GM12878 (cell line): ENCODE measurements at regions not wholly inside any gene's neighbourhood (a gene's known extent, or its start where the extent isn't known, plus 50 kb on each side); places are given as distances from the start of the nearest gene placed in this dataset.

ENCODE experiments used
- ATAC-seq: fragments of 200-7000 bp; cut with Tn5 transposase; 3 replicates; pipeline ENCODE4 v1.9.1; 2020; ENCODE audit warnings: mild to moderate bottlenecking, moderate library complexity
- BruUV-seq: library from RNA; stranded (reverse); fragments of 400-500 nt; replicated peaks from 2 replicates; lab custom pipeline; 2021; lab: Mats Ljungman, UMichigan
- CTCF ChIA-PET: fragments of 300-600 bp; sonication (Branson Sonifier 250); formaldehyde crosslinking; extraction: SDS; loops from one replicate; lab custom pipeline; 2021; ENCODE audit warnings: inconsistent platforms; lab: Yijun Ruan, JAX
- POLR2A ChIA-PET: fragments of 350-600 bp; formaldehyde crosslinking; extraction: SDS; loops from one replicate; lab custom pipeline; 2021; ENCODE audit warnings: inconsistent platforms; lab: Charles Lee
- RAD21 ChIA-PET: fragments of 300-600 bp; sonication (Branson Sonifier 250); formaldehyde crosslinking; loops from one replicate; lab custom pipeline; 2023; ENCODE audit warnings: antibody characterized with exemption; ENCODE audit not compliant: unreplicated experiment; lab: Charles Lee
- SMC1A ChIA-PET: fragments of 300-600 bp; sonication (Branson Sonifier 250); formaldehyde crosslinking; loops from one replicate; lab custom pipeline; 2023; ENCODE audit not compliant: unreplicated experiment, uncharacterized antibody; lab: Charles Lee
- DNase-seq: peaks from one replicate; pipeline ENCODE4 v3.0.0-alpha.2; 2011; ENCODE audit warnings: low read depth, low spot score
- FAIRE-seq: peaks from 3 replicates; lab custom pipeline; 2011; peaks lifted over from hg19 to GRCh38; lab: Jason Lieb, UNC
- H2AFZ ChIP-seq: 2 replicates; pipeline ENCODE4 v1.6.0; 2011; ENCODE audit warnings: low read depth, low read length, control low read depth; ENCODE audit not compliant: control insufficient read depth
- H3K27ac ChIP-seq: 2 replicates; pipeline ENCODE4 v1.5.1; 2011; ENCODE audit warnings: control low read depth; ENCODE audit not compliant: control insufficient read depth, insufficient read depth
- H3K27me3 ChIP-seq, 2 experiments: replicated peaks in 1 of 2; 2 replicates each; pipeline versions ENCODE4 v1.6.0 to v1.6.1; 2011; ENCODE audit warnings: low read length in 1 of 2; ENCODE audit not compliant: control insufficient read depth in 2 of 2, insufficient read depth in 2 of 2
- H3K36me3 ChIP-seq, 2 experiments: 2 replicates each; pipeline ENCODE4 v1.5.1; 2011; ENCODE audit warnings: low read length in 1 of 2; ENCODE audit not compliant: control insufficient read depth in 2 of 2, insufficient read depth in 2 of 2
- H3K4me1 ChIP-seq: 2 replicates; pipeline ENCODE4 v1.6.1; 2011; ENCODE audit warnings: mild to moderate bottlenecking, low read length, moderate library complexity, mixed read lengths; ENCODE audit not compliant: control insufficient read depth, insufficient read depth
- H3K4me2 ChIP-seq: 2 replicates; pipeline ENCODE4 v1.6.0; 2011; ENCODE audit warnings: control low read depth; ENCODE audit not compliant: control insufficient read depth, insufficient read depth
- H3K4me3 ChIP-seq: fragments of 200-600 bp; sonication (generic); 2 replicates; pipeline ENCODE4 v1.5.1; 2016
- H3K79me2 ChIP-seq: 2 replicates; pipeline ENCODE4 v1.6.0; 2011; ENCODE audit warnings: low read length; ENCODE audit not compliant: control insufficient read depth, insufficient read depth
- H3K9ac ChIP-seq: 2 replicates; pipeline ENCODE4 v1.8.0; 2011; ENCODE audit warnings: low read length, control low read depth, mixed read lengths; ENCODE audit not compliant: control insufficient read depth, insufficient read depth
- H3K9me3 ChIP-seq: replicated peaks from 3 replicates; pipeline ENCODE4 v1.5.1; 2011; ENCODE audit warnings: mild to moderate bottlenecking, low read length; ENCODE audit not compliant: control insufficient read depth, insufficient read depth
- H4K20me1 ChIP-seq: 2 replicates; pipeline ENCODE4 v1.6.0; 2011; ENCODE audit not compliant: control insufficient read depth, insufficient read depth
- IKZF1 ChIP-seq: fragments of 450-650 bp; conservative IDR thresholded peaks from 2 replicates; pipeline ENCODE4 v1.6.1; 2017; ENCODE audit warnings: antibody characterized with exemption, mild to moderate bottlenecking
- KAT2A ChIP-seq: conservative IDR thresholded peaks from 2 replicates; pipeline ENCODE4 v1.6.1; 2011; ENCODE audit warnings: low read depth, low read length; ENCODE audit not compliant: control insufficient read depth
- NFYB ChIP-seq: IDR thresholded peaks from 2 replicates; pipeline ENCODE4 v1.6.1; 2011; ENCODE audit warnings: low read depth, mild to moderate bottlenecking, low read length, improper control_type of control experiment, moderate library complexity; ENCODE audit not compliant: insufficient read depth
- PML ChIP-seq: IDR thresholded peaks from 2 replicates; pipeline ENCODE4 v1.6.1; 2012; ENCODE audit warnings: low read length, inconsistent platforms
- POLR2A ChIP-seq: IDR thresholded peaks from 2 replicates; pipeline ENCODE4 v1.6.1; 2011; ENCODE audit warnings: low read depth, mild to moderate bottlenecking, low read length
- RBBP5 ChIP-seq: fragments of 200-600 bp; sonication (generic); conservative IDR thresholded peaks from 2 replicates; pipeline ENCODE4 v1.6.1; 2016
- SMAD5 ChIP-seq: IDR thresholded peaks from 2 replicates; pipeline ENCODE4 v1.6.1; 2016; ENCODE audit warnings: antibody characterized with exemption, low read depth
- YY1 ChIP-seq: IDR thresholded peaks from 2 replicates; pipeline ENCODE4 v1.6.1; 2011; ENCODE audit warnings: low read depth, mild to moderate bottlenecking, low read length
- ZNF207 ChIP-seq: fragments of 450-650 bp; IDR thresholded peaks from 2 replicates; pipeline ENCODE4 v1.6.1; 2014; ENCODE audit warnings: antibody characterized with exemption, mild to moderate bottlenecking, borderline replicate concordance
- ZNF274 ChIP-seq: IDR thresholded peaks from one replicate; pipeline ENCODE4 v1.8.0; 2011; ENCODE audit not compliant: insufficient read length, insufficient read depth
- WGBS: methylation state at CpG from one replicate; pipeline ENCODE4 v1.1.6; 2016; ENCODE audit warnings: low lambda C conversion rate; ENCODE audit not compliant: insufficient replicate concordance, insufficient coverage; ENCODE audit errors: missing lambda C conversion rate; 5-methylcytosine and 5-hydroxymethylcytosine counted together
- in situ Hi-C: fragments of 300-500 bp; cut with MboI; formaldehyde crosslinking; loops from 9 replicates; pipeline ENCODE4 v1.14.3; 2018; ENCODE audit warnings: mixed read lengths
- intact Hi-C: fragments of 100-400 bp; cut with micrococcal nuclease; formaldehyde crosslinking; loops from one replicate; pipeline ENCODE4 v1.14.2; 2022; ENCODE audit not compliant: unreplicated experiment
- TF ChIP-seq, protein P1 (sequence below): IDR thresholded peaks from 2 replicates; pipeline ENCODE4 v1.6.1; 2011; ENCODE audit warnings: low read depth, low read length, improper control_type of control experiment, borderline replicate concordance
- TF ChIP-seq, protein P2 (sequence below): fragments of 450-650 bp; IDR thresholded peaks from 2 replicates; pipeline ENCODE4 v1.6.1; 2017; ENCODE audit warnings: mild to moderate bottlenecking
- TF ChIP-seq, protein P3 (sequence below): fragments of 450-650 bp; IDR thresholded peaks from 2 replicates; pipeline ENCODE4 v1.6.1; 2018; ENCODE audit warnings: borderline replicate concordance, mild to moderate bottlenecking; ENCODE audit not compliant: partially characterized antibody
- TF ChIP-seq, protein P4 (sequence below): fragments of 450-650 bp; IDR thresholded peaks from 2 replicates; pipeline ENCODE4 v1.6.1; 2016; ENCODE audit warnings: mild to moderate bottlenecking
- TF ChIP-seq, protein P5 (sequence below): IDR thresholded peaks from 2 replicates; pipeline ENCODE4 v1.6.1; 2011; ENCODE audit warnings: borderline replicate concordance, low read depth, mild to moderate bottlenecking, moderate library complexity, mixed read lengths, low read length; ENCODE audit not compliant: insufficient read depth; ENCODE audit errors: extremely low read length

DNA sequence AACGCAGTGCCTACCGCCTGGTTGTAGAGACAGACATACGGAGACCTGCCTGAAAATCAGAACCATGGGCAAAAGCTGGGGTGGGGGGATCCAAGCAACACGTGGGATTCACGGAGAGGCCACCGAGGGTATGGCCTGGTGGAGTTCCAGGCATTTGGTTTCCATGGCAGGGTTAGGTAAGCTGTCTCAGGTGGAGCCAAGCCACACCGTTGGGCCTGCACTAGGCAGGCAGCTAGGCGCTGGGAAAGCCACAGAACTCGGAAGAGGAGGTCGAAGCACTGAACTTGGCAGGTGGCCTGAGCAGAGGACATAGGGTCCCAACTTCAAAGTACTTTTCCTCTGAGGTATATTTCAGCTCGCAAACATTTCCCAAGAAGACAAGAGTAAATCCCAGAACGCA, 111.6 kb downstream of the ISL1 start (continued):
- no peak for TF ChIP-seq RBBP5
- TF ChIP-seq, protein P1, sequence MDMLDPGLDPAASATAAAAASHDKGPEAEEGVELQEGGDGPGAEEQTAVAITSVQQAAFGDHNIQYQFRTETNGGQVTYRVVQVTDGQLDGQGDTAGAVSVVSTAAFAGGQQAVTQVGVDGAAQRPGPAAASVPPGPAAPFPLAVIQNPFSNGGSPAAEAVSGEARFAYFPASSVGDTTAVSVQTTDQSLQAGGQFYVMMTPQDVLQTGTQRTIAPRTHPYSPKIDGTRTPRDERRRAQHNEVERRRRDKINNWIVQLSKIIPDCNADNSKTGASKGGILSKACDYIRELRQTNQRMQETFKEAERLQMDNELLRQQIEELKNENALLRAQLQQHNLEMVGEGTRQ, result no peak
- TF ChIP-seq SMAD5, result no peak

DNA sequence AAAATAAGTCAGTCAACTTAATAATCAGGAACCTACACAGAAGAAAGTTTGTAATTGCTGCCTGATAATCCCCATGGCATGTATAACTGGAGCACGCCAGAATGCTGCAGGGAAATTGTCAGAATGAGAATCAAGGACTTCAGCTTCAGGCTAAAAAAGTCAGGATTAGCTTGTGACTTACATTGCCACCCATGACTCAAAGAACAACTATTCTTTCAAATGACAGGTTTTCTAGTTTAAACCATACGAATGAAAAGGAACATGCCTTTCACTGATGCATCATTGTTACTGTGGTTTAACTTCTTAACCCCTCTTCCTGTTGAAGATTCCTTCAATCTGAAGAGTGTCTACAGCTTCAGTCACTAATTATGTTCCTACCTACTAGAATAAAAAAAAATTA, 112.4 kb downstream of the ISL1 start:
- FAIRE-seq, result no peak
- H3K27ac ChIP-seq, result no peak overlapping the region
- TF ChIP-seq IKZF1, result no peak
- TF ChIP-seq, protein P2, sequence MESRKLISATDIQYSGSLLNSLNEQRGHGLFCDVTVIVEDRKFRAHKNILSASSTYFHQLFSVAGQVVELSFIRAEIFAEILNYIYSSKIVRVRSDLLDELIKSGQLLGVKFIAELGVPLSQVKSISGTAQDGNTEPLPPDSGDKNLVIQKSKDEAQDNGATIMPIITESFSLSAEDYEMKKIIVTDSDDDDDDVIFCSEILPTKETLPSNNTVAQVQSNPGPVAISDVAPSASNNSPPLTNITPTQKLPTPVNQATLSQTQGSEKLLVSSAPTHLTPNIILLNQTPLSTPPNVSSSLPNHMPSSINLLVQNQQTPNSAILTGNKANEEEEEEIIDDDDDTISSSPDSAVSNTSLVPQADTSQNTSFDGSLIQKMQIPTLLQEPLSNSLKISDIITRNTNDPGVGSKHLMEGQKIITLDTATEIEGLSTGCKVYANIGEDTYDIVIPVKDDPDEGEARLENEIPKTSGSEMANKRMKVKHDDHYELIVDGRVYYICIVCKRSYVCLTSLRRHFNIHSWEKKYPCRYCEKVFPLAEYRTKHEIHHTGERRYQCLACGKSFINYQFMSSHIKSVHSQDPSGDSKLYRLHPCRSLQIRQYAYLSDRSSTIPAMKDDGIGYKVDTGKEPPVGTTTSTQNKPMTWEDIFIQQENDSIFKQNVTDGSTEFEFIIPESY, result no peak
- TF ChIP-seq, protein P3, sequence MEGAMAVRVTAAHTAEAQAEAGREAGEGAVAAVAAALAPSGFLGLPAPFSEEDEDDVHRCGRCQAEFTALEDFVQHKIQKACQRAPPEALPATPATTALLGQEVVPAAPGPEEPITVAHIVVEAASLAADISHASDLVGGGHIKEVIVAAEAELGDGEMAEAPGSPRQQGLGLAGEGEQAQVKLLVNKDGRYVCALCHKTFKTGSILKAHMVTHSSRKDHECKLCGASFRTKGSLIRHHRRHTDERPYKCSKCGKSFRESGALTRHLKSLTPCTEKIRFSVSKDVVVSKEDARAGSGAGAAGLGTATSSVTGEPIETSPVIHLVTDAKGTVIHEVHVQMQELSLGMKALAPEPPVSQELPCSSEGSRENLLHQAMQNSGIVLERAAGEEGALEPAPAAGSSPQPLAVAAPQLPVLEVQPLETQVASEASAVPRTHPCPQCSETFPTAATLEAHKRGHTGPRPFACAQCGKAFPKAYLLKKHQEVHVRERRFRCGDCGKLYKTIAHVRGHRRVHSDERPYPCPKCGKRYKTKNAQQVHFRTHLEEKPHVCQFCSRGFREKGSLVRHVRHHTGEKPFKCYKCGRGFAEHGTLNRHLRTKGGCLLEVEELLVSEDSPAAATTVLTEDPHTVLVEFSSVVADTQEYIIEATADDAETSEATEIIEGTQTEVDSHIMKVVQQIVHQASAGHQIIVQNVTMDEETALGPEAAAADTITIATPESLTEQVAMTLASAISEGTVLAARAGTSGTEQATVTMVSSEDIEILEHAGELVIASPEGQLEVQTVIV, result no peak
- TF ChIP-seq KAT2A, result no peak
- TF ChIP-seq, protein P4, sequence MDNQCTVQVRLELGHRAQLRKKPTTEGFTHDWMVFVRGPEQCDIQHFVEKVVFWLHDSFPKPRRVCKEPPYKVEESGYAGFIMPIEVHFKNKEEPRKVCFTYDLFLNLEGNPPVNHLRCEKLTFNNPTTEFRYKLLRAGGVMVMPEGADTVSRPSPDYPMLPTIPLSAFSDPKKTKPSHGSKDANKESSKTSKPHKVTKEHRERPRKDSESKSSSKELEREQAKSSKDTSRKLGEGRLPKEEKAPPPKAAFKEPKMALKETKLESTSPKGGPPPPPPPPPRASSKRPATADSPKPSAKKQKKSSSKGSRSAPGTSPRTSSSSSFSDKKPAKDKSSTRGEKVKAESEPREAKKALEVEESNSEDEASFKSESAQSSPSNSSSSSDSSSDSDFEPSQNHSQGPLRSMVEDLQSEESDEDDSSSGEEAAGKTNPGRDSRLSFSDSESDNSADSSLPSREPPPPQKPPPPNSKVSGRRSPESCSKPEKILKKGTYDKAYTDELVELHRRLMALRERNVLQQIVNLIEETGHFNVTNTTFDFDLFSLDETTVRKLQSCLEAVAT, result no peak
- TF ChIP-seq PML, result no peak
- no peak for TF ChIP-seq ZNF274
- no peak for TF ChIP-seq POLR2A
- TF ChIP-seq NFYB, result no peak
- TF ChIP-seq, protein P5, sequence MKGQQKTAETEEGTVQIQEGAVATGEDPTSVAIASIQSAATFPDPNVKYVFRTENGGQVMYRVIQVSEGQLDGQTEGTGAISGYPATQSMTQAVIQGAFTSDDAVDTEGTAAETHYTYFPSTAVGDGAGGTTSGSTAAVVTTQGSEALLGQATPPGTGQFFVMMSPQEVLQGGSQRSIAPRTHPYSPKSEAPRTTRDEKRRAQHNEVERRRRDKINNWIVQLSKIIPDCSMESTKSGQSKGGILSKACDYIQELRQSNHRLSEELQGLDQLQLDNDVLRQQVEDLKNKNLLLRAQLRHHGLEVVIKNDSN, result no peak
- TF ChIP-seq YY1, result no peak
- no peak for TF ChIP-seq ZNF207

More for the DNA sequence above, 112.4 kb downstream of the ISL1 start:
- Histone ChIP-seq H3K27me3 (no peaks in the 10 kb centered on the region), H2AFZ (no peak overlapping the region), H3K4me3 (no peak overlapping the region), H3K4me2 (no peak overlapping the region), H4K20me1 (no peaks in the 10 kb centered on the region), H3K36me3 (no peaks in the 10 kb centered on the region), H3K9ac (no peak overlapping the region), H3K4me1 (no peaks in the 10 kb centered on the region), H3K9me3 (no peaks in the 10 kb centered on the region), H3K79me2 (no peaks in the 10 kb centered on the region)
- POLR2A ChIA-PET, result interaction anchor here (0.6 kb wide), 1 partner anchor 336 kb away, joined by 3 read pairs; no protein-coding TSS in a partner anchor
- intact Hi-C loops, result no loop called here
- no peak for DNase-seq
- CTCF ChIA-PET, result no interaction called here
- SMC1A ChIA-PET, result no interaction called here
- BruUV-seq, result no TSS peak
- RAD21 ChIA-PET, result no interaction called here
- ATAC-seq, result no peak
- WGBS, result 0% methylated on average over 2 of the region's 2 CpGs
- in situ Hi-C loops, result no loop called here
